SK-N-SH treated with all-trans-retinoic acid at 6 μM for 48 hours (cell line): ENCODE measurements at regions not wholly inside any gene's neighbourhood (a gene's known extent, or its start where the extent isn't known, plus 50 kb on each side); places are given as distances from the start of the nearest gene placed in this dataset.

ENCODE experiments used
- ESRRG ChIP-seq: fragments of 250-450 bp; sonication (Bioruptor Pico); IDR thresholded peaks from 2 replicates; pipeline ENCODE4 v1.6.1; 2021; ENCODE audit warnings: mild to moderate bottlenecking
- GLIS3 ChIP-seq: fragments of 250-450 bp; sonication (Bioruptor Pico); IDR thresholded peaks from 2 replicates; pipeline ENCODE4 v1.5.0; 2020; ENCODE audit warnings: mild to moderate bottlenecking, moderate library complexity
- ISL1 ChIP-seq: fragments of 250-450 bp; sonication (Bioruptor Pico); IDR thresholded peaks from 2 replicates; pipeline ENCODE4 v2.1.2; 2022; ENCODE audit warnings: mild to moderate bottlenecking, moderate library complexity
- PPARA ChIP-seq: fragments of 250-450 bp; sonication (Bioruptor Pico); IDR thresholded peaks from 2 replicates; pipeline ENCODE4 v1.5.0; 2020; ENCODE audit warnings: mild to moderate bottlenecking, borderline replicate concordance
- TCF4 ChIP-seq: fragments of 250-450 bp; sonication (Bioruptor Pico); IDR thresholded peaks from 2 replicates; pipeline ENCODE4 v1.8.0; 2021; ENCODE audit warnings: mild to moderate bottlenecking, moderate library complexity, borderline replicate concordance
- TOX ChIP-seq: fragments of 250-450 bp; sonication (Bioruptor Pico); IDR thresholded peaks from 2 replicates; pipeline ENCODE4 v1.8.0; 2021; ENCODE audit warnings: mild to moderate bottlenecking, moderate library complexity, borderline replicate concordance
- ZFP30 ChIP-seq: fragments of 450-650 bp; formaldehyde crosslinking; IDR thresholded peaks from 2 replicates; pipeline ENCODE4 v1.5.0; 2022; ENCODE audit warnings: mild to moderate bottlenecking, moderate library complexity
- ZNF565 ChIP-seq: fragments of 450-650 bp; formaldehyde crosslinking; conservative IDR thresholded peaks from 2 replicates; pipeline ENCODE4 v1.5.0; 2020; ENCODE audit warnings: low read depth, mild to moderate bottlenecking, moderate library complexity
- ZNF8 ChIP-seq: fragments of 450-650 bp; formaldehyde crosslinking; IDR thresholded peaks from 2 replicates; pipeline ENCODE4 v1.5.0; 2020; ENCODE audit warnings: mild to moderate bottlenecking, moderate library complexity
- TF ChIP-seq, protein P1 (sequence below): fragments of 250-450 bp; sonication (Bioruptor Pico); IDR thresholded peaks from 2 replicates; pipeline ENCODE4 v1.8.0; 2020; ENCODE audit warnings: mild to moderate bottlenecking, moderate library complexity, borderline replicate concordance
- TF ChIP-seq, protein P2 (sequence below): fragments of 250-450 bp; sonication (Bioruptor Pico); IDR thresholded peaks from 2 replicates; pipeline ENCODE4 v1.5.1; 2020; ENCODE audit warnings: low read depth, mild to moderate bottlenecking, moderate library complexity
- TF ChIP-seq, protein P3 (sequence below): fragments of 250-450 bp; sonication (Bioruptor Pico); IDR thresholded peaks from 2 replicates; pipeline ENCODE4 v1.5.1; 2021; ENCODE audit warnings: mild to moderate bottlenecking, moderate library complexity

DNA sequence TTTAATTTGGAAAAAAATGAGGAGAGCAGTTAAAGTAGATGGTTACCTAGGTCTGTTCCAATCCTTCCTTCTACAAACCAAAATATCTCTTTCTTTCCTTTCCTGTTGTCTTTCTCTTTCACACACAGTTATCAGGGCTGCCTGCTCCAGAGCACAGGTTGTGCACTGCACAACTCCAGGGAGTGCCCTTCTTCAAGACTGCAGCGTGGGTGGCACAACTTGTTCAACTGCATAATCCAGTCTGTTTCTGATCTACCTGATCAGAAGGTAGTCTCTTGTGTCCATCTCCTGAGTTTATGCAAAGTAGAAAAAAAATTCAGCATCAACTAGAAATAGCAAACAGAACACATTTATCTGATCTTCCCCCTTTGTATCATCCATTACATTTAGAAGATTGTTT, 78.1 kb upstream of the COL13A1 start:
- no peak for TF ChIP-seq PPARA (CRISPR knock-in tag)
- TF ChIP-seq, protein P1, sequence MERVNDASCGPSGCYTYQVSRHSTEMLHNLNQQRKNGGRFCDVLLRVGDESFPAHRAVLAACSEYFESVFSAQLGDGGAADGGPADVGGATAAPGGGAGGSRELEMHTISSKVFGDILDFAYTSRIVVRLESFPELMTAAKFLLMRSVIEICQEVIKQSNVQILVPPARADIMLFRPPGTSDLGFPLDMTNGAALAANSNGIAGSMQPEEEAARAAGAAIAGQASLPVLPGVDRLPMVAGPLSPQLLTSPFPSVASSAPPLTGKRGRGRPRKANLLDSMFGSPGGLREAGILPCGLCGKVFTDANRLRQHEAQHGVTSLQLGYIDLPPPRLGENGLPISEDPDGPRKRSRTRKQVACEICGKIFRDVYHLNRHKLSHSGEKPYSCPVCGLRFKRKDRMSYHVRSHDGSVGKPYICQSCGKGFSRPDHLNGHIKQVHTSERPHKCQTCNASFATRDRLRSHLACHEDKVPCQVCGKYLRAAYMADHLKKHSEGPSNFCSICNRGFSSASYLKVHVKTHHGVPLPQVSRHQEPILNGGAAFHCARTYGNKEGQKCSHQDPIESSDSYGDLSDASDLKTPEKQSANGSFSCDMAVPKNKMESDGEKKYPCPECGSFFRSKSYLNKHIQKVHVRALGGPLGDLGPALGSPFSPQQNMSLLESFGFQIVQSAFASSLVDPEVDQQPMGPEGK (CRISPR knock-in tag) = no peak
- TF ChIP-seq, protein P2, sequence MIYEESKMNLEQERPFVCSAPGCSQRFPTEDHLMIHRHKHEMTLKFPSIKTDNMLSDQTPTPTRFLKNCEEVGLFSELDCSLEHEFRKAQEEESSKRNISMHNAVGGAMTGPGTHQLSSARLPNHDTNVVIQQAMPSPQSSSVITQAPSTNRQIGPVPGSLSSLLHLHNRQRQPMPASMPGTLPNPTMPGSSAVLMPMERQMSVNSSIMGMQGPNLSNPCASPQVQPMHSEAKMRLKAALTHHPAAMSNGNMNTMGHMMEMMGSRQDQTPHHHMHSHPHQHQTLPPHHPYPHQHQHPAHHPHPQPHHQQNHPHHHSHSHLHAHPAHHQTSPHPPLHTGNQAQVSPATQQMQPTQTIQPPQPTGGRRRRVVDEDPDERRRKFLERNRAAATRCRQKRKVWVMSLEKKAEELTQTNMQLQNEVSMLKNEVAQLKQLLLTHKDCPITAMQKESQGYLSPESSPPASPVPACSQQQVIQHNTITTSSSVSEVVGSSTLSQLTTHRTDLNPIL = no peak
- no peak for TF ChIP-seq TCF4 (CRISPR knock-in tag)
- no peak for TF ChIP-seq ZNF8 (CRISPR knock-in tag)
- TF ChIP-seq, protein P3, sequence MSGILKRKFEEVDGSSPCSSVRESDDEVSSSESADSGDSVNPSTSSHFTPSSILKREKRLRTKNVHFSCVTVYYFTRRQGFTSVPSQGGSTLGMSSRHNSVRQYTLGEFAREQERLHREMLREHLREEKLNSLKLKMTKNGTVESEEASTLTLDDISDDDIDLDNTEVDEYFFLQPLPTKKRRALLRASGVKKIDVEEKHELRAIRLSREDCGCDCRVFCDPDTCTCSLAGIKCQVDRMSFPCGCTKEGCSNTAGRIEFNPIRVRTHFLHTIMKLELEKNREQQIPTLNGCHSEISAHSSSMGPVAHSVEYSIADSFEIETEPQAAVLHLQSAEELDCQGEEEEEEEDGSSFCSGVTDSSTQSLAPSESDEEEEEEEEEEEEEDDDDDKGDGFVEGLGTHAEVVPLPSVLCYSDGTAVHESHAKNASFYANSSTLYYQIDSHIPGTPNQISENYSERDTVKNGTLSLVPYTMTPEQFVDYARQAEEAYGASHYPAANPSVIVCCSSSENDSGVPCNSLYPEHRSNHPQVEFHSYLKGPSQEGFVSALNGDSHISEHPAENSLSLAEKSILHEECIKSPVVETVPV (CRISPR knock-in tag) = no peak
- TF ChIP-seq ISL1 (CRISPR knock-in tag) = no peak
- TF ChIP-seq ZFP30 (CRISPR knock-in tag) = no peak
- no peak for TF ChIP-seq TOX (CRISPR knock-in tag)
- no peak for TF ChIP-seq GLIS3 (CRISPR knock-in tag)
- no peak for TF ChIP-seq ESRRG
- TF ChIP-seq ZNF565 (CRISPR knock-in tag) = no peak
